Lung (tissue), 11 donors: ENCODE measurements at regions not wholly inside any gene's neighbourhood (a gene's known extent, or its start where the extent isn't known, plus 50 kb on each side); places are given as distances from the start of the nearest gene placed in this dataset.
A peak's percentile ranks its signal among the peaks of the same experiment; 100 is the strongest.

Experiments
- ATAC-seq: fragments of 200-7000 bp; cut with Tn5 transposase; one replicate; pipeline ENCODE4 v1.9.1; 2020; ENCODE audit warnings: moderate number of reproducible peaks; ENCODE audit not compliant: insufficient read depth, low FRiP score
- DNase-seq, 3 donors: peaks; one replicate each; pipeline ENCODE4 v3.0.0-alpha.2; 2013 to 2017
- H3K27ac ChIP-seq, 2 donors: one replicate each; pipeline ENCODE4 v1.5.1; 2013; ENCODE audit warnings: mild to moderate bottlenecking in 2 of 2, moderate library complexity in 2 of 2, control low read depth in 1 of 2, inconsistent platforms in 1 of 2, low read depth in 1 of 2, low read length in 1 of 2
- H3K27me3 ChIP-seq, 3 donors: one replicate each; pipeline ENCODE4 v1.5.1; 2013; ENCODE audit warnings: low read length in 2 of 3; ENCODE audit not compliant: control insufficient read depth in 3 of 3, insufficient read depth in 3 of 3
- H3K36me3 ChIP-seq, 4 donors: one replicate each; pipeline ENCODE4 v1.5.1; 2013; ENCODE audit warnings: low read length in 4 of 4, mild to moderate bottlenecking in 1 of 4, moderate library complexity in 1 of 4; ENCODE audit not compliant: control insufficient read depth in 4 of 4, insufficient read depth in 4 of 4
- H3K4me1 ChIP-seq, 5 donors: one replicate each; pipeline ENCODE4 v1.5.1; 2013; ENCODE audit warnings: low read length in 5 of 5, mild to moderate bottlenecking in 2 of 5, moderate library complexity in 1 of 5; ENCODE audit not compliant: control insufficient read depth in 5 of 5, insufficient read depth in 5 of 5
- H3K4me3 ChIP-seq: one replicate; pipeline ENCODE4 v1.5.1; 2013; ENCODE audit warnings: mild to moderate bottlenecking, control low read depth, moderate library complexity
- H3K9ac ChIP-seq, 2 donors: one replicate each; pipeline ENCODE4 v1.5.1; 2013; ENCODE audit warnings: low read length in 2 of 2, control low read depth in 1 of 2; ENCODE audit not compliant: insufficient read depth in 1 of 2
- H3K9me3 ChIP-seq, 4 donors: one replicate each; pipeline ENCODE4 v1.5.1; 2013; ENCODE audit warnings: low read length in 3 of 4, mild to moderate bottlenecking in 1 of 4, moderate library complexity in 1 of 4; ENCODE audit not compliant: control insufficient read depth in 4 of 4, insufficient read depth in 3 of 4
- CTCF ChIP-seq: IDR thresholded peaks from 2 replicates; pipeline ENCODE4 v1.5.1; 2012; ENCODE audit warnings: mild to moderate bottlenecking; ENCODE audit errors: control extremely low read depth, extremely low read depth
- WGBS, 2 donors: extraction: QIAGEN DNeasy Blood & Tissue Kit; methylation state at CpG; one replicate each; pipeline ENCODE4 v1.1.7; 2013; 5-methylcytosine and 5-hydroxymethylcytosine counted together
- donor health status: control.
- donor health status: control.
- donor health status: Bipolar disorder and iron deficiency.
- donor health status: healthy.
- donor health status: DM: yes; HTN: yes; CAD: no.

GRCh38 chr3:20490996-20491395, 305.0 kb upstream of the SGO1 start:
- H3K27me3 ChIP-seq: no peaks in the 10 kb centered on the region
- no peak overlapping the region for H3K9ac ChIP-seq
- no peaks in the 10 kb centered on the region for H3K36me3 ChIP-seq
- TF ChIP-seq CTCF: no peak
- no peak for ATAC-seq
- H3K27ac ChIP-seq: no peak overlapping the region
- H3K9me3 ChIP-seq: peaks cover 0 to 2% (median 0%) of the 10 kb centered on the region in 4 donors
- no peak overlapping the region for H3K4me3 ChIP-seq
- WGBS, 2 donors: 56 to 75% methylated on average over 1 of the region's 1 CpG
- no peak for DNase-seq
- no peaks in the 10 kb centered on the region for H3K4me1 ChIP-seq

GRCh38 chr3:20488151-20488550, 302.1 kb upstream of the SGO1 start:
- Histone ChIP-seq H3K4me1 (no peaks in the 10 kb centered on the region), H3K27ac (no peak overlapping the region), H3K4me3 (no peak overlapping the region), H3K9me3 (peaks cover 0 to 7% (median 4%) of the 10 kb centered on the region in 4 donors), H3K36me3 (no peaks in the 10 kb centered on the region), H3K27me3 (no peaks in the 10 kb centered on the region), H3K9ac (no peak overlapping the region)
- peak in 1 of 3 donors; percentile 67 for DNase-seq
- TF ChIP-seq CTCF: no peak
- ATAC-seq: no peak
- WGBS, 2 donors: 94% methylated on average over 3 of the region's 3 CpGs

- H3K27me3 ChIP-seq: no peaks in the 10 kb centered on the region
- whole genome bisulfite sequencing, 2 donors: 82 to 86% methylated on average over 2 of the region's 2 CpGs
- H3K4me1 ChIP-seq: peaks cover 0 to under 1% (median 0%) of the 10 kb centered on the region in 5 donors
- no peaks in the 10 kb centered on the region for H3K36me3 ChIP-seq
- no peak overlapping the region for H3K27ac ChIP-seq
- H3K9ac ChIP-seq: no peak overlapping the region
- peaks cover 0 to 15% (median 7%) of the 10 kb centered on the region in 4 donors for H3K9me3 ChIP-seq
- no peak for DNase-seq
- H3K4me3 ChIP-seq: no peak overlapping the region
- ATAC-seq: no peak
- no peak for TF ChIP-seq CTCF
Observed at GRCh38 chr3:20484126-20484525, 298.1 kb upstream of the SGO1 start.

- DNase-seq (no peak), ATAC-seq (no peak)
- Histone ChIP-seq H3K4me3 (no peak overlapping the region), H3K27ac (no peak overlapping the region), H3K4me1 (peaks cover 0 to 5% (median 0%) of the 10 kb centered on the region in 5 donors), H3K9ac (no peak overlapping the region), H3K36me3 (no peaks in the 10 kb centered on the region), H3K27me3 (no peaks in the 10 kb centered on the region), H3K9me3 (peaks cover 0 to 15% (median 7%) of the 10 kb centered on the region in 4 donors)
- TF ChIP-seq CTCF: no peak
- 88 to 97% methylated on average over 3 of the region's 3 CpGs for WGBS, 2 donors
Observed at GRCh38 chr3:20482350-20482749, 296.3 kb upstream of the SGO1 start.
